ENCODE measurements at regions not wholly inside any gene's neighbourhood (a gene's known extent, or its start where the extent isn't known, plus 50 kb on each side); places are given as distances from the start of the nearest gene placed in this dataset.
"Not testable (repeated sequence)": the region's sequence is repeated elsewhere in the genome, so short reads cannot be mapped to it uniquely, and the experiment has no call there.

DNA sequence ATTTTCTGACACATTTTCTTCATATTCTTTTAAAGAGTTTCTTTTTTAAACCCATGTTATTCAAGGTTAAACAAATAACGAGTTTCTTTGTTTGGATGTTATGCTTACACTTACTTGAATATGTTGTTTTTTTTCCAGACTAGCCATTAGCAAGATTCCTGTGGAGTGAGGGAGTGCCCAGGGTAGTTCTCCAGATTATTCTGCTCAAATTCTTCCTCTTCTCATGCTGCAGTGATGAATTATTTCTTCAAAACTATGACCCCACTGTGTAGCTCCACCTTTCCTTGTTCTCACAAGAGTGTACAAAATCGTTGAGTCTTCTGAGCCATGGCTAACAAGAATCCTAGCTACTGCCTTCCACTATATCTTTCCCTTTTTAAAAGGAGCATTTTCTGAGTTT lies 134.1 kb upstream of the ELOVL6 start:
- H3K4me1 ChIP-seq (ENCODE audit: insufficient read depth, low read length, poor library complexity, severe bottlenecking) = no peaks in the 10 kb centered on the region
- no peaks in the 10 kb centered on the region for H3K36me3 ChIP-seq (ENCODE audit: insufficient read depth, low read length)
- no peaks in the 10 kb centered on the region for H4K20me1 ChIP-seq (ENCODE audit: insufficient read depth, low read length)
- no peaks in the 10 kb centered on the region for H3K9me3 ChIP-seq (ENCODE audit: low read length)
- no peak overlapping the region for H3K4me2 ChIP-seq (ENCODE audit: low read length)
- DNase-seq (ENCODE audit: low spot score) = no peak
- no peak overlapping the region for H3K4me3 ChIP-seq (ENCODE audit: low read depth, low read length, poor library complexity, severe bottlenecking)
- no peaks in the 10 kb centered on the region for H3K79me2 ChIP-seq (ENCODE audit: insufficient read depth, low read depth, low read length)
- H3K27ac ChIP-seq (ENCODE audit: low read depth, low read length, poor library complexity, severe bottlenecking) = no peak overlapping the region
- POLR2A ChIA-PET = no interaction called here
- no peak overlapping the region for H2AFZ ChIP-seq (ENCODE audit: low read length)
- H3K9me2 ChIP-seq (ENCODE audit: insufficient read depth, low read length) = no peaks in the 10 kb centered on the region
- no peak for TF ChIP-seq EZH2phosphoT487 (IDR thresholded peaks at IDR 0.05; ENCODE audit: borderline replicate concordance, low read depth, low read length)
- TF ChIP-seq, protein P1, sequence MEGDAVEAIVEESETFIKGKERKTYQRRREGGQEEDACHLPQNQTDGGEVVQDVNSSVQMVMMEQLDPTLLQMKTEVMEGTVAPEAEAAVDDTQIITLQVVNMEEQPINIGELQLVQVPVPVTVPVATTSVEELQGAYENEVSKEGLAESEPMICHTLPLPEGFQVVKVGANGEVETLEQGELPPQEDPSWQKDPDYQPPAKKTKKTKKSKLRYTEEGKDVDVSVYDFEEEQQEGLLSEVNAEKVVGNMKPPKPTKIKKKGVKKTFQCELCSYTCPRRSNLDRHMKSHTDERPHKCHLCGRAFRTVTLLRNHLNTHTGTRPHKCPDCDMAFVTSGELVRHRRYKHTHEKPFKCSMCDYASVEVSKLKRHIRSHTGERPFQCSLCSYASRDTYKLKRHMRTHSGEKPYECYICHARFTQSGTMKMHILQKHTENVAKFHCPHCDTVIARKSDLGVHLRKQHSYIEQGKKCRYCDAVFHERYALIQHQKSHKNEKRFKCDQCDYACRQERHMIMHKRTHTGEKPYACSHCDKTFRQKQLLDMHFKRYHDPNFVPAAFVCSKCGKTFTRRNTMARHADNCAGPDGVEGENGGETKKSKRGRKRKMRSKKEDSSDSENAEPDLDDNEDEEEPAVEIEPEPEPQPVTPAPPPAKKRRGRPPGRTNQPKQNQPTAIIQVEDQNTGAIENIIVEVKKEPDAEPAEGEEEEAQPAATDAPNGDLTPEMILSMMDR (conservative IDR thresholded peaks at IDR 0.05; ENCODE audit: low read length) = no peak
- intact Hi-C loops (cut with micrococcal nuclease; ENCODE audit: unreplicated experiment) = no loop called here
- BruUV-seq (replicated peaks) = no TSS peak
- CTCF ChIA-PET (ENCODE audit: unreplicated experiment) = no interaction called here

DNA sequence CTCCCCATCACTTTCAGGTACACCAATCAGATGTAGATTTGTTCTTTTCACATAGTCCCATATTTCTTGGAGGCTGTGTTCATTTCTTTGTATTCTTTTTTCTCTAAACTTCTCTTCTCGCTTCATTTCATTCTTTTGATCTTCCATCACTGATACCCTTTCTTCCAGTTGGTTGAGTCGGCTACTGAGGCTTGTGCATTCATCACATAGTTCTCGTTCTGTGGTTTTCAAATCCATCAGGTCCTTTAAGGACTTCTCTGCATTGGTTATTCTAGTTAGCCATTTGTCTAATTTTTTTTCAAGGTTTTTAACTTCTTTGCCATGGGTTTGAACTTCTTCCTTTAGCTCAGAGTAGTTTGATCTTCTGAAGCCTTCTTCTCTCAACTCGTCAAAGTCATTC lies 128.0 kb upstream of the ELOVL6 start:
- H3K4me2 ChIP-seq (ENCODE audit: low read length); H2AFZ ChIP-seq (ENCODE audit: low read length); DNase-seq (ENCODE audit: low spot score); BruUV-seq (replicated peaks); H3K79me2 ChIP-seq (ENCODE audit: insufficient read depth, low read depth, low read length); H3K27ac ChIP-seq (ENCODE audit: low read depth, low read length, poor library complexity, severe bottlenecking); H4K20me1 ChIP-seq (ENCODE audit: insufficient read depth, low read length); H3K4me1 ChIP-seq (ENCODE audit: insufficient read depth, low read length, poor library complexity, severe bottlenecking); POLR2A ChIA-PET; H3K36me3 ChIP-seq (ENCODE audit: insufficient read depth, low read length); H3K4me3 ChIP-seq (ENCODE audit: low read depth, low read length, poor library complexity, severe bottlenecking); H3K9me3 ChIP-seq (ENCODE audit: low read length); H3K9me2 ChIP-seq (ENCODE audit: insufficient read depth, low read length); CTCF ChIA-PET (ENCODE audit: unreplicated experiment); intact Hi-C loops (cut with micrococcal nuclease; ENCODE audit: unreplicated experiment): not testable (repeated sequence)

DNA sequence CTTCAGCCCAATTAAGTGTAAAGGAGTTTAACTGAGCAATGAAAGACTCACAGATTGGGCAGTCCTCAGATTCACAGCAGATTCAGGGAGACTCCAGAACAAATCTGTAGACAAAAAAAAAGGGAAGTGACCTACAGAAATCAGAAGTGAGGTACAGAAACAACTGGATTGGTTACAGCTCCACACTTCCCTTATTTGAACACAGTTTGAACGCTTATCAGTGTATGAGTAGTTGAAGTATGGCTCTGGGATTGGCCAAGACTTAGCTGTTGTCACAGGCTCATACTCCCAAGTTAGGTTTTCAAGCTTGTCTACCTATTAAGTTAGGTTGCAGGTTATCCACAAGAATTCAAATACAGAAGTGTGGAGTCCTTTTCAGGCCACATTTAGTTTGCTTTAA lies 112.4 kb upstream of the ELOVL6 start:
- Histone ChIP-seq H3K36me3 (ENCODE audit: insufficient read depth, low read length) (no peaks in the 10 kb centered on the region), H3K4me1 (ENCODE audit: insufficient read depth, low read length, poor library complexity, severe bottlenecking) (no peaks in the 10 kb centered on the region), H3K79me2 (ENCODE audit: insufficient read depth, low read depth, low read length) (no peaks in the 10 kb centered on the region), H2AFZ (ENCODE audit: low read length) (no peak overlapping the region), H3K4me3 (ENCODE audit: low read depth, low read length, poor library complexity, severe bottlenecking) (no peak overlapping the region), H3K27ac (ENCODE audit: low read depth, low read length, poor library complexity, severe bottlenecking) (no peak overlapping the region), H4K20me1 (ENCODE audit: insufficient read depth, low read length) (no peaks in the 10 kb centered on the region), H3K9me2 (ENCODE audit: insufficient read depth, low read length) (no peaks in the 10 kb centered on the region), H3K9me3 (ENCODE audit: low read length) (no peaks in the 10 kb centered on the region), H3K4me2 (ENCODE audit: low read length) (no peak overlapping the region)
- TF ChIP-seq, protein P1 (conservative IDR thresholded peaks at IDR 0.05; ENCODE audit: low read length) = no peak
- TF ChIP-seq EZH2phosphoT487 (IDR thresholded peaks at IDR 0.05; ENCODE audit: borderline replicate concordance, low read depth, low read length) = no peak
- ChIA-PET CTCF (ENCODE audit: unreplicated experiment) (no interaction called here), POLR2A (interaction anchor here (0.6 to 2.0 kb wide), 2 partner anchors 12 to 302 kb away, joined by 3 to 5 read pairs; no protein-coding TSS in a partner anchor)
- intact Hi-C loops (cut with micrococcal nuclease; ENCODE audit: unreplicated experiment) = no loop called here
- no TSS peak for BruUV-seq (replicated peaks)
- DNase-seq (ENCODE audit: low spot score) = peak; percentile 3

Measured in OCI-LY7 (cell line).